NCI-H345 treated with DMSO at 0.1 percent for 48 hours (cell line): ENCODE measurements at regions not wholly inside any gene's neighbourhood (a gene's known extent, or its start where the extent isn't known, plus 50 kb on each side); places are given as distances from the start of the nearest gene placed in this dataset.

Experiments used
- DNase-seq: peaks from one replicate; lab custom pipeline; 2025; ENCODE audit not compliant: unreplicated experiment; lab: John Stamatoyannopoulos, UW

DNA sequence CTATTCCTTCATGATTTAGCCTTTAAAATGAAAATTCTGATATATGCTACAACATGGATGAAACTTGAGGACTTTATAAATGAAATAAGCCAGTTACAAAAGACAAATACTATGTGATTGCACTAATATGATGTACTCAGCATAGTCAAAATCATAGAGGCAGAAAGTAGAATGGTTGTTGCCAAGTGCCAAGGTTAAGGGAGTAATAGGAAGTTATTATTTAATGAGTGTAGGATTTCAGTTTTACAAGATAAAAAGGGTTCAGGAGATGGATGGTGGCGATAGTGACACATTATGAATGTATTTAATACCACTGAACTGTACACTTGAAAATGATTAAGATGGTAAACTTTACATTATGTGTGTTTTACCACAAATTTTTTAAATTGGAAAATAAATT is 73.1 kb upstream of the FMN2 start:
- no peak for DNase-seq

DNA sequence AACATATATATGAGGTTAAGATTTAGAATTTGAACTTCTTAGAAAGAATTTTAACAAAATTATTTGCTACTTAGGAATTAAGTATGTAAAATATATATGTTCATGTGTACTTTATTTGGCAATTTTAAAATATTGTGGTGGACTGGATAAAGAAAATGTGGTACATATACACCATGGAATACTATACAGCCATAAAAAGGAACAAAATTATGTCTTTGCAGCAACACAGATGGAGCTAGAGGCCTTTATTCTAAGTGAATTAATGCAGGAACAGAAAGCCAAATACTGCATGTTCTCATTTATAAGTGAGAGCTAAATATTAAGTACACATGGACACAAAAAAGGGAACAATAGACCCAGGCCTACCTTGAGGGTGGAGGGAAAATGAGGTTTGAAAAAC is 72.2 kb upstream of the FMN2 start:
- DNase-seq, result no peak

DNA sequence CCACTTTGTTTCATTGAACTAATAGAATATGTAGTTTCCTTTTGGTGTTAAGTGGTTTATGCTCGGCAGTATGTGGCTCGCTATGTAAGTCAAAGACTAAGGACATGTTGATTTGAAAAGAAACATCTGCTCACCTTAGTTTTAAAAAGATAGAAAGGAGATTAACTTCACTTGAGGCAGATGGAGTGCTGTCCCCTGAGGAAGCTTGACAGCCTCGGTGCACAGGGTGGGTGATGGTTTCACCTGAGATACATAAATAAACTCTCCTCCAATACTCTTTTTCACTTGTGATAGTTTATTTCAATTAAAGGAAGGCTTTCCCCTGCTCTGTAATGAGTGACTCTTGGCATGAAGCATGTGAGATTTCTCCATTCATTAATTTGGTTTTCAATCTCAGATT is 70.8 kb upstream of the FMN2 start:
- DNase-seq, result no peak

DNA sequence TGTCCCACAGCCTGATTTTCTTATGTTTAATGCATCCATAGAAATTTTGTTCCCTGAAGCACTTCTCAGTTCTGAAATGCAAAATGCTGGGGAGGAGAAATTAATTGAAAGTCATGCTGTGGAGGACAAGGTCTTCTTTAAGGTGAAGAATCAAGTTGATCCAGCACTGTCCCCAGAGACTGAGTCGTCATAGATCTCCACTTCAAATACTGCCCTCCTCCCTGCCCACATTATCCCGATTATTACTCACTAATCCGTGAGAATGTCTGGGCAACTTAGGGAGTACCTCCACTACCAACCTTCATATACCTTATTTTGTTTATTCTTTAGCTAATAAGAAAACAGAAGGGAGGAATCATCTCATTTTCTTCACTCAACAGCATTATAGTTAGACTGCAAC is 70.0 kb upstream of the FMN2 start:
- no peak for DNase-seq

DNA sequence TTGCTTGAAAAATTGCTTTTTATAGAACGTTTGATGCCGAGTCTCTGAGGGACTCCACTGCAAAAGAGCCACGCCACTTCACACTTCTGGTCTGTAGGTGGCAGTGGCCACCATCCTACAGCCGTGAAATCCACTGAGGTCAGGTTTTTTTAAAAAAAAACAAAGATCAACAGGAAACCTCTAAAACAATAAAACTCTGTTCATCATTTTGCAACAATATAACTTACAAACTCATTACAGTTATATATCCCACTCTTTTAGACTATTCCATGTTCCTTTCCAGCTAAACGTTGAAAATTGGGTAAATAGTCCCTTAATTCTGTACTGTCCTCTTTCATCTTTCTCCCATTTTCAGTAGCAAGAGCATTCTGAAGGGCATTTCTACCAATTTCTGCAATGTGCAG is 64.6 kb upstream of the FMN2 start:
- peak; percentile 62 for DNase-seq

DNA sequence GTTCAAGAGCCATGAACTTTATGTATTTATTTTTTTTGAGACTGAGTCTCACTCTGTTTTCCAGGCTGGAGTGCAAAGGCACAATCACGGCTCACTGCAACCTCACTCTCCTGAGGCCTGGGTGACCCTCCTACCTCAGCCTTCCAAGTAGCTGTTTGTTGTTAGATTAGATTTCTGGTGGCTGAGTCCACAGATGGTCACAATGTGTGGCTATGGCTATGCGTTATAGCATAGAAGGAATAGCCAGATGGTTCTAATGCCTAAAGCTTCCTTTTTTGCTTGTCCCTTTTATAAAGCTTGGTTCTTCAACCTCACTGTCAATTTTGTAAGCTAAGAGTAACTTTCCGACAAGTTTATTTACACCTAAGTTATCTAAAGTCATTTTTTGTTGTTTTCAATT is 62.3 kb upstream of the FMN2 start:
- no peak for DNase-seq

DNA sequence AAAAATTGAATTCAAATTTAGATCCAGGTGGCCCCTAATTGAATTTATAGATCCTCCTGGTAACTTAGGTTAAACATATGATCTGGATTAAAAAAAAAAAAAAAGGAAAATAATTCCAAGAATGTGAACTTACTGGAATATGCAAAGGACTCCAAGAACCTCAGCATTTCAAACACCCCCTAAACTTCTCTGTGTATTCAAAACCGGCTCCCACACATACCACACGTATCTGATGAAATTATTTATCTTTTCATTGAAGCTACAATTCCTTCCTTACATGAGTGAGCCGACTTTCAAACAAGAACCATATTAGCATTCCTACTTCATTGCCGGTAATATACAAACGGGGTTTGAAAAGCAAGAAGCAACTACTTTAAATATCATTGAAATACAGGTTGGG is 61.4 kb upstream of the FMN2 start:
- no peak for DNase-seq

DNA sequence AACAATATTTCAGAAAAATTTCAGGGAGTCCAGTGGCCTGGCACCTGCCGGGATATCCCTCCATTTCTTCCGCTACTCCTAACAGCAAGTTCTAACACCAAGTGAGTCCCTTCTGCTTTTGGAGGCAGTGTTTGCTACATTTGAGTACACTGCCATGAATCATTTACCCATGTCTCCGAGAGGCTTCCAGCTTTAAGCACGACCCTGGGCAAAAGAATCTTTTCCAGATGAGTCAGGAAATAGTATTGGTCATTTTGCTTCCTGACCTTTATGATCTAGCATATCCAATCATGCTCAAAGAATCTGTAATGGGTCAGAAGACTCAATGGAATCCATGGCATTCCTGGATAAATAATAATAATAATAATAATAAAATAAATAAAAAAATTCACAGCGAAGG is 60.7 kb upstream of the FMN2 start:
- no peak for DNase-seq

DNA sequence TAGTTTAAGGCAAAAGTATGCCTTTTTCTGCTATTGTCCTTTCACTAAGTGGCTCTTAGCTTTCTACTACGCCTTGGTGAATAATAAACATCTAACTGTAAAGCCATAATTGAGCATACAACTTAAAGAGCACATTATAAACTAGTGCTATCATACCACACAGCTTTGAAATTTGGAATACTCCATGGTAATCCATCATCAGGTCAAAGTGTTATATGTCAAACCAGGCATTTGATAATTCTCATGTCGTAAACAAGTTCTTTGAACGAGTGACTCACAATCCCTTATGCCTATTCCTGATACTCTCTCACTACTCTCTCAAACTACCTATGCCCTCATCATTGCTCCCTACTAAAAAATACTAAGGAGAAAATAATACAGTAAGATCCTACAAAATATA is 60.3 kb upstream of the FMN2 start:
- no peak for DNase-seq

DNA sequence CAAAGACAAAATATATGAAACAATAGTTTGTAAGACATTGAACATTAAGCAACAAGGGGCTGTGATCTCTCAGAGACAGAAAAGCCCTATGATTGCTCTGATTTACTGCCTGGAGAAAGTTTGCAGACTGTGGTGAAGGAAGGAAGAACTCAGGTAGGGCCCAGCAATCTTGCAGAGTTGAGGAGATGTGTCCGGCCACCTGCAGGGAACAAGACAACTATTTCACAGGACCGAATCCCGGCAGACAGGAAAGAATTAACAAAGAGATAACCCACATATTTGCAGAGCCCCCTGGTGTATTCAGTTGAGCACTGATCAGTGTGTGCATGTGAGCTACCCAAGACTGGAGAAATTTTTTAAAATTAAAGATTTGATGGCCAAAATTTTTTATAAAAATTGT is 58.3 kb upstream of the FMN2 start:
- DNase-seq, result no peak

DNA sequence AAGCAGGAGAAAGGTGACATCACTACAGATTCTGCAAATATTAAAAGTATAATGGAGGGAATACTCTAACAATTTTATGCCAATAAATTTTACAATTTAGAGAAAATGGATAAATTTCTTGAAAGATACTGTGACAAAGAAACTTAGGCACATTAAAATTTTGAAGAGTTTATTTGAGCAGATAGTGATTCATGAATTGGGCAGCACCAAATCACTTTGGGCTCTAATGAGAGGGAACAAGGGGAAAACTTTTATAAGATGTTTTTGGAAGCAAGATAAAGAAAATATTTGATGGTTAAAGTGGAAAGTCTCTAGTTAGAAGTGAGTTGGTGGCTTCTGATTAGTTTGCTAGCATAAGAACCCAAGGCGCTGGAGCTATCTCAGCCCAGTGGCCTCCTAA is 55.2 kb upstream of the FMN2 start:
- DNase-seq, result no peak
